KBM-7 (cell line): ENCODE measurements at regions not wholly inside any gene's neighbourhood (a gene's known extent, or its start where the extent isn't known, plus 50 kb on each side); places are given as distances from the start of the nearest gene placed in this dataset.

ENCODE experiments used
- DNase-seq: peaks from one replicate; pipeline ENCODE4 v3.0.0-alpha.2; 2015
- in situ Hi-C: fragments of 300-500 bp; cut with MboI; formaldehyde crosslinking; loops from 2 replicates; pipeline ENCODE4 v1.14.3; 2020; ENCODE audit warnings: low sequenced_read_pairs, low pct_unique_long_range_greater_than_20kb, mixed read lengths

DNA sequence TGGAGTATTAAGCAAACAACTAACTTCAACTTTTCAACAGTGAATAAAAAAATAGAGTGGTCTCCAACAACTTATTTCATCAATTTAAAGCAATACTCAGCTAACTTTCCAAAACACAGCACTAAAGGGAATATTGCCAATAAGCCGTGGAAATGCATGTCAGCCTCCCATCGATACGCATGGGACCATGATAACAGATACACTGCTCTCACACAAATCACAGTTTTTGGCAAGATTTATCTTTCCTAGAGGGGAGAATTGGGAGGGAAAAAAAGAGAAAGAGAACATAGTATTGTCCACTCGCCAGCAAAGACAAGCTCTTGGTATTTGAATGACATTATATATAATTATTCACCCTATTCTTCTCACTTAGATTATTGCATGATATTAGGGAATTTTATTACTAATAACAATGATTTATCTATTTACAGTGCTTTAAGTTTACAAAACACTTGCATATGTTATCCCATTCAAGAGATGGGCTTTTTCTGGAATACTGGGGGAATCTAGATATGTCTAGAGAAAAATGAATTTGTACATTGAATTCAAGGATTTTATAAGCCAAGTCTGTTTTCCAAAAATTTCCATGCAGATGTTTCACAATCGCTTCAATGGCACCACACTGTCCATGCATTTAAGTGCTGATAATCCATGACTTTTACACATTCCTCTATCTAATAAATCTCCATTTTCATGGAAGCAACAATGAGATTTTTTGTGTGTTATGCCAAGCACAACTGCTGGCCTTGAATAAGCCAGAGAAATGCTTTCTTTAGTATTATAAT is 194.0 kb upstream of the MGMT start:
- DNase-seq, result no peak
- in situ Hi-C loops, result no loop called here

DNA sequence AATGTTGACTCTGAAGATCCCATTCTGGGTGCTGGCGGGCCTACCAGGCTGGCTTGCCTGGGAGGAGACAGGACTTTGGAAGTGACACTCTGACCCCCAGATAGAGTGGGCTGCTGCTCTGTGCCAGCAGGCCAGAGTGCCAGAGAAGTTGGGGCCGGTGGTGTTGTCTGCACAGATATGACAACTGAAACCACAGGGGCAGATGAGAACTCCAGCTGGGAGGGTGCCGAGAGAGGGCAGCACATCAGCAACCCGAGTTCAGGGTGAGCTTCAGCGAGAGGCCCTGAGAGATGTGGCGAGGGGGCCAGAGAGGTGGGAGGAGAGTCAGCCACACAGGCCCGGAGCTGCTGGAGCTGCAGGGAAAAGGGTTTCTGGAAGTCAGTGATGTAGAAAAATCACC is 193.2 kb upstream of the MGMT start:
- in situ Hi-C loops, result no loop called here
- no peak for DNase-seq

DNA sequence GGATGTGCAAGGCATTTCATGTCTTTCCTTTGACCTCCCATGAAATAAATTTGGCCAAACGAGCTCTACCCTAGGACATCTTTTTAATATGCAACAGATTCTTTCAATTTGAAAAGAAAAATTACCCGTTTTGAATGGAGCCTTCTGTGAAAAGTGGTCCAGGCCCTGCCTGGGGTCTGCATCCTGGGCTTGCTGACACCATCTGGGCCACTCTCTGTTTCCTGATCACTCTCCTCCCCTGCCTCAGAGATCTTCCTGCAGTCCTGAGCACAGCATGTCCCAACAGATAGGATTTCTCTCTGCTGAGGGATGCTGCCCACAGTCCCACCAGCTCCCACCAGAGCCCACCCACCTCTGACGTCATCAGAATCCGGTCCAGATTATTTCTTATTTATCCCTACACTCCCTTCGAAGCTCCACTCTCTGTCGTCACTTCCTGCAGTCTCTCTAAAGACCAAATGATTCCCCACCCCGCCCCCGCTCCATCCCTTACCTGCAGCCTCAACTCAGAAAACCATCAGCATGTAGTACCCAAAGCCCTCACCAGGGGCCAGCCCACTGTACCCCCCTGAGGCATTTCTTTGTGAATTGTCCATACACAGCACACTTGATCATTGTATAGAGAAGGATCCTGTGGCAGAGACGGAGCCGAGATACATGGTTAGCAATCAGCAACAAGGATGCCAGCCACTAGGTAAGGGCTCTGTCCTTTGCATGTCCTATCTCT is 192.1 kb upstream of the MGMT start:
- no peak for DNase-seq
- in situ Hi-C loops, result no loop called here

DNA sequence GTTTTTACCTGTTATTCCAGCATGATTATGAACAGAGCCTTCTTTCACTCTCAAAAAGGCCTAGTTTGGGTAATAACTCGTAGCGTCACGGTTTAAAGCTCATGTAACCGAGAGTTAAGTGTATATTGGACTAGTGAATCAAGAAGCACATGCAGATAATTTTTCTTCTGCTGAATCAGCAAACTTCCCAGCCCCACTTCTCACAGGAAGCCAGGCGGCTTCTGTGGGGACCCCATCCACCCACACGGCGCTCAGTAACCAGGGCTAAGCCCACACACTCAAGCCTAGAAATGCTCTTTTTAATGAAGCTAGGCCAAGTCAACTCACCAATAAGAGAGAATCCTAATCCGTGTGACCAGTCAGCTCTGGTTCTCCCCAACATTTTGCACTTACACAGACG is 191.2 kb upstream of the MGMT start:
- DNase-seq, result no peak
- in situ Hi-C loops, result no loop called here

DNA sequence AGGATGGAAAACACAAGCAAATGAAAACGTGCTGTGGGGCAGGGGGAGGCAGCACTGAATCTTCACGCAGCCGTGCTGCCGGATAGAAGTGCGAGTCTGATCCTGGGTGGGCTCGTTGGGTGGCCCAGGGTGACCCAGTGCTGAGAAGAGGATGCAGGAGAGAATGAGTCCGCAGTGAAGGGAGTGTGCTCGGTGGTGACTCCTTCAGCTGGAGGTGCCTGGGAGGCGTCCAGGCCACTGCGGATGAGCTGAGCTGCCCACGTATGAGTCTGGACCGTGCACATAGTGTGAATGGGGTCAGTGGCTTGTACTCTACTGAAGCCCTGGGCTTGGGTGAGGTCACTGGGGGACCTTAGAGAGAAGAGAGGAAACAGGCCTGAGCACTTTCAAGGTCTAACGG is 190.0 kb upstream of the MGMT start:
- in situ Hi-C loops, result no loop called here
- DNase-seq, result no peak

DNA sequence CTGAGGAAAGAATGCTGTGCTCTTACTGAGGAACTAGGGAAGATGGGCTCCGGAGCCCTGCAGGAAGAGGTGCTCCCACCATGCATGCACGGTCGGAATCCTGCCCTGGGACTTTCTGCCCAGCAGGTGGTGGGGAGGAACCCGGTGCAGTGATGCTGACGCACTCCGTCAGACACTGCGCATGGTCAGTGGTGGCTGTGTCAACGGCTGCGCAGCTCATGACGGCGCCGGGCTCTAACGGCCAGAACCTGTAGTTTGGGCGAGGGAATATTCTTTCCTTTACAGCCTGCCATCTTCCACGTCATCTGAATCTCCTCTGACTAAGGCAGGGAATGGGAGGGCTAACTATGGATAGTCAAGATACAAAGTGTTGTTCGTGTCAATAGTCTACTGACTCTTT is 189.2 kb upstream of the MGMT start:
- DNase-seq, result no peak
- in situ Hi-C loops, result no loop called here

DNA sequence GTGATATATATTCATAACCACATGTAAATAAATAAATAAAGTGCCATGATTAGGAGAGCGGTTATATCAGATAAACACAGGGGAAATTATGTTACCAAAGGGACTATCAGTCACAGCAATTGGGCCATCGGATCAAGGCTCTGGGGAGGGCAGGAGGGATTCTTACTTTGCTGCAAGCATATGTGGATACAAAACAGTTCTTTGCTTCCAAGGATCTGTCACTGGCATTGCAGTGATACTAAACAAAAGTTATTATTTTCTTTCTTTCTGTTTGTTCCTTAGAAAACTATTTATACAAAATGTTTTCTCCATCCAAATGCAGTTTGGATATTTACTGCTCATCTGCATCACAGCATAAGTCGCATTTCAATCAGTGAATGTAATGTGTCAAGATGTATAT is 188.4 kb upstream of the MGMT start:
- DNase-seq, result no peak
- in situ Hi-C loops, result no loop called here

DNA sequence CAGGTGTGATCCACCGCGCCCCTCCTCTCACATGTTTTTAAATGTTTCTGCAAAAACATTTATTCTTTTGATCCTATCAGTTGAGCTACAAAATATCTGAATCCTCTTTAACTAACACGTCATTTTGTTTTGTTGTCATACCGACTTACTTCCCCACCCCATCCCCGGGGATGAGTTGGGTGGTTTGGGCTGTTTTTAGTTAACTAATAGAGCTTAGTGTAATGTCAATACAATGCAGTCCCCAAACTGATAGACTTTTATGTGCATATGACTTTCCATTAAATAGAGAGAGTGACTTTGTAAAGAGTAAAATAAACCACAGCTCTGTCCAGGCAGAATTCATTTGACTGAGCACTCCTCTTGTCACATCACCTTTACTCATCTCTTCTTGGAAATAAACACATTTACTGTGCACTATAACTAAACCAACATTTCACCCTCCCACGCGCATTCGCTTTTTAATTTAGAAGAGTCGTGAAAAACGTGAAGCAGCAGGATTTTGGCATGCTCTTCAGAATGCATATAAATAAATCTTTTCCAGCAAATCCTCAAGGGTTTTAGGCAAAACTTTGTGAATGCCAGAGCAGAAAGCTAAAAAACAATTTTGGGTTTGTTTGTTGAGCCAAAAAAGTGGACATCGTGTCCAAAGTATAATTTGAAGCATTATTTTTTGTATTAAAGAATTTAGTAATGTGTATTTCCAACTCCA is 187.4 kb upstream of the MGMT start:
- DNase-seq, result no peak
- in situ Hi-C loops, result no loop called here

DNA sequence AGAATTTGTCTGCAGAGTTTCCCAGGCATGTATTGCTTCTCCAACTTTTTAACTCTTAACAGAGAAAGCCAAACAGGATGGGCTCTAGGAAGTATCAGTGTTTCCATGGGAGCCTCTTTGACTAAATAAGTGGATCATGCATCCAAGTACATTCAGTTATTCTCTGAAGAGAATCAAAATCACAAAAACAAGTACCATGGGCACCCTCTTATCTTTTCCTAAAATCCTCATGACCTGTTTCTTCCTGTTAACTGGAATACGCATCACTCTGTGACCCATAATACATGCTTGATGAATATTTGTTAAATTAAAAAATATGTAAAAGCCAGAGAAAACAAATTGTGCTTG is 186.9 kb upstream of the MGMT start:
- in situ Hi-C loops, result no loop called here
- DNase-seq, result no peak

DNA sequence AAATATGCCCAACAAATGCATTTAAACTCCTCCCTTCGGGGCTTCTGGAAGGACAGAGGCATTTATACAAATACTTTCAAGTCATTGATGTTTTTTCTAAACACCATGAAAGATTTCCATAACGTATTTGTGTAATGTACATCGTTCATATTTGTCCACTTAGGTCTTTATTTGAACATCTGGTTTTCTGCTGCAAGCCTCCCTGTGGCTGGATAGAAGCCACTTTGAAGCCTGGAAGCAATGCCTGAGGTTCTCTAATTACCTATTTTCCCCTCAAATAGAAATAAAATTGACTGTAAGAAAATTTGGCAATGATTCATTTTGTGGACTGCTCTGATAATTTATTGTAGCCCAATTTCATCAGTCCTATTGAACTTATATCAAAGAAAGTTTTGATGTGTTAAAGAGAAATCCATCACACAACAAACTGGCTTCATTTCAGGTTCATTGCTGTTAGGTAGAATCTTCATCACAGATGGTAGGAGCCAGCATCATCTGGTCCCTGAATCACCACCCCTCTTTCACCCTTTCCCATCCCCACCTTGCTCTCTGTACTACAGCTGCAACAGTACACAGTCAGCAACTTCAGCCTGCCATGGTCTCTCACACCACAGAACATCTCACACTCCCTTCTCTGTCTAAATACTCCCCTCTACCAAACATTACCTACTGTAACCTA is 186.0 kb upstream of the MGMT start:
- in situ Hi-C loops, result no loop called here
- no peak for DNase-seq

DNA sequence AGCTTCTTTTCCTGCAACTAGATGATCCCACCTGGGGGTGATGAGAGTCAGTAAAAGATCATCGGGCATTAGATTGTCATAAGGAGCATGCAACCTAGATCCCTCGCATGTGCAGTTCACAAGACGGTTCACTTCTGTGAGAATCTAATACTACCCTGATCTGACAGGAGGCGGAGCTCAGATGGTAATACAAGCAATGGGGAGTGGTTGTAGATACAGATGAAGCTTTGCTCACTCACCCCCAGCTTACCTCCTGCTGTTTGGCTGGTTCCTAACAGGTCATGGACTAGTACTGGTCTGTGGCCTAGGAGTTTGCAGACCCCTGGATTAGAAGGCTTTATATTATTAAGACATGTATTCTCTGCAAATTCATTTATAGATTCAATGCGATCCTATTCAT is 181.6 kb upstream of the MGMT start:
- DNase-seq, result no peak
- in situ Hi-C loops, result no loop called here

DNA sequence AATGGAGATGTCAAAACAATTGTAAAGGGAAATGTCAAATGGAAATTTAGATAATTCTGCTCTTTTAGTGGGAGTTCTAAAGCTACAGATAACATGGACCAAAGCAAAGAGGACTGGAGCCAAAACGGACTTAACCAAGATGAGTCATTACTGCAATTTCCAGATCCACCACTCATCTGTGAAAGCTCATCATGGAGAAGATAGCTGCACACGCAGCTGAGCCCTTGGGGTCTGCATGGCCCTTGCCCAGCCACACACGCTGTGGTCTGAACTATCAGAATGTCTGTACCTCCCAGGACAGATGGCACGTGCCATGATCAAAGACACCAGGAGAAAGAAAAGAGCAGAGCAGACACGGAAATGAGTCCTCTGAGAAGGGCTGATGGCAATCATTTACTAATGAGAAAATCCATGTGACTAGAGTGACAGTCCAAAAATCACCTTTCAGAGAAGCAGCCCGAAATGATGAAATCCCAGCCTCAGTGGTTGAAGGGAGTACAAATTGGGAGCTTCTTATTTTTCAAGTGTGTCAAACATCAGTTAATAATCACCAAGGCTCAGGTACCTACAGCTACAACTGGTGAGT is 177.9 kb upstream of the MGMT start:
- in situ Hi-C loops, result no loop called here

DNA sequence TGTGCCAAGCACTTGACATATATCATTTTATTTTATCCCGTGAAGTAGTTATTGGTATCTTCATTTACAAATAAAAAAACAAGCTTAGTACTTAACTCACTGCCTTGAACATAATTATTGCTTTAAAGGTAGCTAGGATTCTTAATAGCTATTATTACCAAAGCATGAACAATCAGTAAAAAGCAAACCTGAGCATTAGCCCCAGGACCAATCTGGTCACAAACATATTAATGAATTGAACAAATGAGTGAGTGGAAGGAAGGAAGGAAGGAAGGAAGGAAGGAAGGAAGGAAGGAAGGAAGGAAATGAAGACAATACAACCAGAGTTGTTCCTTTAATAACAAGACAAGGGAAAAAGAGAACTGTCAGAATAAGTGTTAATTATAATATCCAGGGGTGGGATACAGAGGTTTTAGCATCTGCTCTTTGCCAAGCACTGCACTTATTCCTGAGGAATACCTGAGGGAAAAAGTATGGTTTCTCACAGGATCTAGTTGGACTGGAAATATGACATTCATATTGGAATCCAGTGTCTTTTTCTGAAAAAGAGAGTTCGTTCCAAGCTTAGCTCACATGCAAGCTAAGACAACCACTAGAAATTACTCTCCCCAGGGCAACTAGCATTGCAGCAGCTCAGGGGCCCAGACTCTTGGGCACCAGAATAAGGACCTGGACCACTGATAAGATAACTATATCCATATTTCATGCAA is 172.9 kb upstream of the MGMT start:
- in situ Hi-C loops, result no loop called here
- no peak for DNase-seq

More for the DNA sequence above, 177.9 kb upstream of the MGMT start:
- DNase-seq, result no peak

DNA sequence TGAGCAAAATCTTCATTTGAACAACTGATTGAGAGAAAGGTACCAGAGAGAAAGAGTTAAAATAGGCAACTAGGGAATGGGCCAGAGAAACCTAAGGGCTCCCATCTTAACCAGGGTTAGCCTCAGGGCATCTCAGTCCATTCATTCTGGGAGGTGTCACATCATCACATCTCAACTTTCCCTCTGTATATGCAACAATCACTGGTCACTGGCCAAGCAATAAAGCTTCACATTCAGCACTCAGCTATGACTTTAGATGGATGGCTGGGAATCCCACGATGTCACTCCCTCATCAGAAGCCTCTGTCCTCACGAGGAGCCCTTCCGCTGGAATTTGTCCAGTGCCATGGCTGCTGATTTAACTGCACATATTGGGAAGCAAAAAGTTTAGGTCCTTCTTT is 172.1 kb upstream of the MGMT start:
- DNase-seq, result no peak
- in situ Hi-C loops, result no loop called here

DNA sequence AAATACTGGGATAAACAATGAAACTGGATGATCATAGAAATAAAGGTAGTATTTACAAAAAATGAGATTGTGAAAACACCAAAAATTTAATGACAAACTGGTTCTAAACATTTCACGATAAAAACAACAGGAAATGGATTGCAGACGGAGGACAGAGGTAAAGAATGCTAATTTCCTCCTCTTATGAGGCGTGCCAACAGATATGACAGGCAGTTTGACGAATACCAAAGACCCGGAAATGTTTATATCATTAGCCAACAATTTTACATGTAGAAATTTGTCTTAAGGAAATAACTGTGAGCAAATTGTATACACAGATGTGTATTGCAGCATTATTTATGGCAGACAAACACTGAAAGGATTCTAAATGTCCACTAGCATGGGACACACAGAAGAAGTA is 162.0 kb upstream of the MGMT start:
- in situ Hi-C loops, result no loop called here
- no peak for DNase-seq

DNA sequence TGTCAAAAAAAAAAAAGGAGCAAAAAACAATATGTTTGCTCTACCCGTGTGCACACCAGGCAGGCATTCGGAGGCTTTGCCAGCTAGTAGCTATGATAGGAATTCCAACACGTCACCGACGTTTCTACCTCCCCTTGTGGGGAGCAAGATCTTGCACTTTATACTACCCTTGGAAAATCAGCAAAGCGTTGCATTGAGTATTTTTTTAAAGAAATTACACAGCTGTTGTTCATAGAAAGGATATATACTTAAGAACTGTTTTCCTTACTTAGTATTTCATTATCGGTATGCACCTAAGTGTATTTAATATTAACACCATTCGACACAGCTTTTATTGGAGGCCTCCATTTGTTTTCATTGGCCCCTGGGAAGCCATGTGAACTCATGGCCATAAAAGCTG is 159.9 kb upstream of the MGMT start:
- no peak for DNase-seq
- in situ Hi-C loops, result no loop called here

DNA sequence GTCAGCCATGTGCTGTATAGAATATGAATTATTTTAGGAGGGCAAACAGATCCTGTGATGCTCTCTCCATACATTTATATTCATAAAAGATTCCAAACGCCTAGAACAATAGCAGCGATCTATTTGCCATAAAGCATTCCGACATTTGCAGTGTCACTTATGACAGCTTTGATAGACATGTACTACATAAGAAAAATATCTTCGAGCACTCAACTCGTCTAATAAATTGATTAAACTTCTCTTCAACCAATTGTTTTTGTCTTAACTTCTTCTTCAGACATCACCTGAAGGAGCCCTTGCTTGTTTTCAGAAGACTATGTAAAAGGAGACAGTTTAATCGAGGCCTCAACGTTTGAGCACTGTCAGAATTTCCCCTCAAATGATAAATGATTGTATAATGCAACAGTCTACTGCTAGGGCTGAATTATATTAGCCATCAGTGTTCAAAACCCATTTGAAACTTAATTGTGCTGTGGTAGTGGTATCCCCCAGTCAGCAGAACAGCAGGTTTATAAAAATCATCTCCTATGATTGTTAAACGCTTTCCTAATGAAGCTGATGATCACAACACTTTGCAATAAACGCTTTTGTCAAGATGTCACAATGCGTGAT is 158.0 kb upstream of the MGMT start:
- in situ Hi-C loops, result no loop called here
- DNase-seq, result no peak

DNA sequence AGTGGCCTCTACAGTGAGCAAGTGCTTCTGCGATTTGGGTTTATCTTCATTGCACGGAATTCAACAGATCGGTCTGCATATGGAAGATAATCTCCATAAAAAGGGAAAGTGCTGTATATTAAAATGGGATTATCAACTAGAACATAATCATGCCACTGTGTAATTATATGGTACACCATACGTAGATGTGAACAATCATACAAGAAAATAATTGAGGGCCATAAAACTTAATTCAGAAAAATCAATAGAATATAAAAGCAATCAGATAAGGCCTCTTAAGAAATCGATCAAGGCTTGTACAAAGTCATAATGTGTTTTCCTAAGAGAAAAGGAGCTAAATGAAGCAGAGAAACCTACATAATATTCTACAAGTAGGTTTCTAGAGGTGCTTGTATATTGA is 157.5 kb upstream of the MGMT start:
- DNase-seq, result no peak
- in situ Hi-C loops, result no loop called here

DNA sequence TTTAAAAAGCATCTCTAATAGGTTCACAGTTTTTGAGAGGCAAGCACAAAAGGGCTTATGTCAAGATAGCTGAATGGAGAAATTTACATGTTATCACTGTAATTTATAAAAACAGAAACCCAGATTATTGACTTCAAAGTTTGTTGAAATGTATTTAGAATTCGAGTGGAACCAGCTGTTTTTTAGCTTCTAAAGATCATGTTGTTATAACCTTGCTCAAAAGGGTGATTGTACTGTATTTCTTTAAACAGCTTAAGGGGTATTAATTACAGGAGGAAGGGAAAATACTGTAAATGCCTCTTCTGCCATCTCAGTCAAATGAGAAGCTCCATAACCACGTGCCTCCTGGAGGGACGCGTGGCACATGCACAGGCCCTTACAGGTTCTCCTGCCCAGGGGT is 156.2 kb upstream of the MGMT start:
- DNase-seq, result no peak
- in situ Hi-C loops, result no loop called here
